GM18867 (cell line): ENCODE measurements at regions not wholly inside any gene's neighbourhood (a gene's known extent, or its start where the extent isn't known, plus 50 kb on each side); places are given as distances from the start of the nearest gene placed in this dataset.

Experiments used
- ATAC-seq: cut with Tn5 transposase; IDR thresholded peaks from one replicate; pipeline ENCODE4 v1.9.1; 2021; ENCODE audit warnings: mild to moderate bottlenecking, moderate library complexity; ENCODE audit not compliant: unreplicated experiment

GRCh38 chr7:132672200-132672990, 96.1 kb upstream of the PLXNA4 start:
- ATAC-seq, result no peak

- no peak for ATAC-seq
Measured at GRCh38 chr7:132666774-132667172, 90.5 kb upstream of the PLXNA4 start.

DNA sequence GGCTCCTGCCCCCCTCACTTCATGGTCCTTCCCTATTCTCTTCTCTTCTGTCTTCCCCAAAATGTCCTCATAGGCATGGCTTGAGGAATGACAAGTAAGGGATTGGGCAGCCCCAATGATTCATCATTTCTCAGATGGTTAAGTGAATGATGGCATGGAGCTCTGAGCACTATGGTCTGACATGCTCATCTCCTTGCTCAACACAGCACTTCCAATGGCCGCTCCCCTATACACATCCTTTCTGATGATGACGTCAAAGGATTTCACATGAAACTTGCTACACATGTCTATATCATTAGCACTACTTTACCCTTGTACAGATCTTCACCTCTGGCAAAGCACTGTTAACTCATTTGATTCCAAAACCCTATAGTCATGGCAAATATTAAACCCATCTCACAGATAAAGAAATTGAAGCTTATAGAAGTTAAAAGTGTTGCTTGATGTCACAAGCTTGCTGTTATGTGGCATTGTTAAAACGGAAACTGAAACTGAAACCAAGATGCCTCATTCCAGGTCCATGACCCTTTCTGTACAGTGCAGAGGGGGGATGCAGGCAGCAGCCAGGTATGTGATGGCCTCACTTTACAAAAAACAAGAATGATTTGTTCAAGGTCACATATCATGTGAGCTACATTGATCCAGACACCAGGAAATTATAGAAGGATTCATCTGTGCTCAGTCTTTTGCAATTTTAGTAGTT, 90.0 kb upstream of the PLXNA4 start:
- no peak for ATAC-seq

DNA sequence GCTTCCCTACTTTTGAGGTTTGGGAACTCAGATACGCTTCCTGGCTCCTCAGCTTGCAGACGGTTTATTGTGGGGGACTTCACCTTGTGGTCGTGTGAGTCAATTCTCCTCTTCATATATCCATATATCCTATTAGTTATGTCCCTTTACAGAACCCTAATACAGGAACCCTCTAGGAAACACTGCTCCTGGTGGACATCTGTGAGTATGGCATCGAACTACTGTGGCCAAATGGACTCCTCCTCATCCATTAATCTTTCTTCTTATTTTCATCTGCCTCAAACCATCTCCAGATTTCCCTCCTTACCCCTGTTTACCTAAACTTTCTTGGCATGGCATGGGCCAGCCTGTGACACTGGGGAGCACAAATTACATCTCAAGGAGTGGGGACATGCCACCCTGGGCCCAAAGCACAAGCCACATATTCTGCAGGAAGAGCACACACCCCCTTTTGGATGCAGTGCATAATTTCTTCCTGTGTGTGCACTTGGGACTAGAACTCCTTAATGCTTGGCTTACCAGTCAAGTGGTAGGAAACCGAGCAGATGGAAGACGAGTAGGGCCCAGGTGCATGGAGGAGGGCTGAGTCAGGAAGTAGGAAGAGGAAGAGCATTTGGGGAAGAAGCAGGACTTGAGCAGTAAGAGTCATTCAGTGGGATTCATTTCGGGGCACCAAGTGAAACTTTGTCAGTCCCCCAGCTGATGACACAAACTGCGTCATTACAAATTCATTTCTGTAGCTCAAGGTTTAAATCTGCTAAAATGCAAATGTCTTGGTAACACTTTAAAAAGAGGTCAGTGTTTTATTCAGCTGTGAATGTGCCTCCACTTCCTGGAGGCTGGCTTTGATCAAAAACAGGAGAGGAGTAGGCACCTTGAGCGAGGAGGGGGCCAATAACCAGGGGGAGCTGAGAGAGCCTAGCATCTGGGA, 80.8 kb upstream of the PLXNA4 start:
- ATAC-seq, result no peak

DNA sequence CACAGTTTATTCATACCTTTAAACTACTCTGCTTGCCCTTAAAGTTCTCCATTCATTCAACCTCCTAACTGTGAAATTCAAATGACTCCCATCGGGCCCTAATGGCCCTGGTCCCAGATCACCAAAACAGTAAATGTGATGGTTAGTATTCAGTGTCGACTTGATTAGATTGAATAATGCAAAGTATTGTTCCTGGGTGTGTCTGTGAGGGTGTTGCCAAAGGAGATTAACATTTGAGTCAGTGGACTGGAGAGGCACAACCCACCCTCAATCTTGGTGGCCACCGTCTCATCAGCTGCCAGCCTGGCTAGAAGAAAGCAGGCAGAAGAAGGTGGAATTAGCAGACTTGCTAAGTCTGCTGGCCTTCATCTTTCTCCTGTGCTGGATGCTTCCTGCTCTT, 80.1 kb upstream of the PLXNA4 start:
- no peak for ATAC-seq

GRCh38 chr7:132655131-132655727, 79.0 kb upstream of the PLXNA4 start:
- ATAC-seq, result no peak

DNA sequence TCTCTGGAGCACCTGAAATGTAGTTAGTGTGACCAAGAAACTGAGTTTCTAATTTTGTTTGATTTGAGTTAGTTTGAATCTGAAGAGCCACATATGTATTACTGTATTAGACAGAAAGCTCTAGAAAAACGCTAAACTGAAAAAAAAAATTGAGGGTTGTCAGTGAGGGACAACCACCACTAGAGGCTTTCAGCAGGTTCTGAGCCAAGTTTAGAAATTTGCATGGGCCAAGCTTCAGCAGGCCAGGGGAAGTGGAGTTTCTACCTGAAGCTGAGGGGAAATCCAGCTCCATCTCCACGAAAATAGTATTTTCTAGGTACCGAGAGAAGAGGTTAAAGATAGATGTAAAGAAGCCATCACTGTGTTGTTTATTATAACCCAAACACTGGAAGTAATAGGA, 77.9 kb upstream of the PLXNA4 start:
- peak; percentile 77 for ATAC-seq

DNA sequence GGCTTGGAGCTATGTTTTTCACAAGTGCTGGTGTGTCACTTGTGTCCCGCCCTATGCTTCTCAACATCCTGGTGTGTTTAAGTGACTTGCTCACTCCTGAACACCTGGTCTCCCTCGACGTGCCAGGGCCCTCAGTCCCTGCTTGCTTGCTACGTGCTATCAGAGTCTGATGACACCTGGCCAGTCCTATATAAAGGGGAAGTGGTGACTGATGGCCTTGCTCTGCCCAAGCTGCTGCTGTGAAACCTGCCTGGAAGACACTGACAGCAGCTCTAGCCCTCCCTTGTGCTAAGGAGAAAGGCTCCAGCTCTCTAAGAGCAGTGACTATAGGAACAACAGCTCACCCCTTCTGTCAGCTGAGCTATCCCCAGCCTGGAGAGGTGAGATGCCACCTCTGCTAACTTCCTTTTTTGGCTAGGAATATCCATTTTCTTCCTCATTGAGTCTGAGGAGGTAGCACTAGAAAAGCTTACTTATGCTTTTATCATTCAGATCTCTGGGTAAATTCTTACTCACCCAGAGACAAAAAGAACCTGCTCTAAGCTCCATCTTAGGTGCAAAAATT, 77.2 kb upstream of the PLXNA4 start:
- no peak for ATAC-seq

GRCh38 chr7:132652507-132652906, 76.2 kb upstream of the PLXNA4 start:
- no peak for ATAC-seq

GRCh38 chr7:132650498-132650897, 74.2 kb upstream of the PLXNA4 start:
- no peak for ATAC-seq

- ATAC-seq, result no peak
Measured at GRCh38 chr7:132647311-132647710, 71.0 kb upstream of the PLXNA4 start.

GRCh38 chr7:132646052-132646451, 69.8 kb upstream of the PLXNA4 start:
- no peak for ATAC-seq

DNA sequence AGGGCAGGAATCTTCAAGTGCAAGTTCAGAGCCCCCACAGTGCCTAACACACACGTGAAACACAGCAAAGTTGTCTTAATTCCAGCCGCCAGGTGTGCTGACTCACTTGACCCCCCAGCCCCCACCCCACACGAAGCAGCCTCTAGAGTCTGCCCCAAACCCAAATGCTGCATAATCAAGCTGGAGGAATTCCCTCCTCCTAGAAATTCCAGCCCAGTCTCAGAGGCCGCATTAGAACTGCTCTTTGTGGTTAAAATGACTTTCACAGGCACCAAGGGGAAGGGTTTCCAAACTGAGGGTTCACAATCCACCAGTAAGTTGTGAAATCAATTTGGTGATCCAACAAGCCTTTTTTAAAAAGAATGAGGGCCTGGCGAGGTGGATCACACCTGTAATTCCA, 67.0 kb upstream of the PLXNA4 start:
- ATAC-seq, result no peak

DNA sequence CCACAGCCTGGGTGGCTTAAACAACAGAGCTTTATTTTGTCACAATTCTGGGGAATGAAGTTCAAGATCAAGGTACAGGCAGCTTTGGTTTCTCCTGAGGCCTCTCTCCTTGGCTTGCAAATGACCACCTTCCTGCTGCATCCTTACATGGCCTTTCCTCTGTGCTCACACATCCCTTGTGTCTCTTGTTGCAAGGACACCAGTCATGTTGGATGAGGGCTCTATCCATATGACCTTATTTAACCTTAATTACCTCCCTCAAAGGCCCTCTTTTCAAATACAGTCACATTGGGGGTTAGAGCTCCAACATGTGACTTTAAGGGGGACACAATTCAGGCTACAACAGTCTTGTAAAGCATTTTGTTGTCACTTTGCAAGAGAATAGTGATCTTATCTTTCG, 65.0 kb upstream of the PLXNA4 start:
- no peak for ATAC-seq

DNA sequence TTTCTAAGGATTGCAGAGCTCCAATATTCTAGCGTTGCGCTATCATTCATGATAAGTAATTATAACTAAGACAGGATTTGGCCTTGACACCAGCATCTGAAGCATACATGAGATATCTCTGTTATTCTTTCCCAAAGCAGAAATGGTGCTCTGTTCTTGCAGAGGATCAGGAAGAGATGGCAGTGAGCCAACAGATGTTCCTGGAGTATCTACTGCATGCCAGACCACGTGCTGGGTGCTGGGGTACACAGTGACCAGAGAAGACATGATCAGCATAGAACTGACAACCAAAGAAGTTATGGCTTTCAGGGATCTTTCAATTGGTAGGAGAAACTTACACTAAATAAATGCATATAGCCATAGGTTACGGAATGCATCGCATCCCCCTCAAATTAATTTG, 63.7 kb upstream of the PLXNA4 start:
- ATAC-seq, result no peak

DNA sequence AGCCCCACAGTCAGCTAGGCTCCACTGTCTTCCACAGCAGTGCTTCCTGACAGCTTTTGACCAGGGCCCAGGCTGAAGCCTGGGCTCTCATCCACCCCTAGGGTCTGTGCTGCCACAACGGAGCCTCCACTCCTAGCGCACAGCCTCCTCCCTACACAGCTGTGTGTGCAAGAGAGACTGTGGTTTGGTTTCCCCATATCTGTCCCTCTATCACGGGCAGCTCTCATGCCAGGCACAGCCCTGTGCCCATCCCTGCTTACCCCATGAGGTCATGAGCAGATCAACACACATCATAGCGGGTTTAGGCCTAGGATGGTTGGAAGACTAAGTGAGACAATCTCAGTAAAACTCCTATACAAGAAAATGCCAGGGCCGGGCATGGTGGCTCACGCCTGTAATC, 61.7 kb upstream of the PLXNA4 start:
- no peak for ATAC-seq

DNA sequence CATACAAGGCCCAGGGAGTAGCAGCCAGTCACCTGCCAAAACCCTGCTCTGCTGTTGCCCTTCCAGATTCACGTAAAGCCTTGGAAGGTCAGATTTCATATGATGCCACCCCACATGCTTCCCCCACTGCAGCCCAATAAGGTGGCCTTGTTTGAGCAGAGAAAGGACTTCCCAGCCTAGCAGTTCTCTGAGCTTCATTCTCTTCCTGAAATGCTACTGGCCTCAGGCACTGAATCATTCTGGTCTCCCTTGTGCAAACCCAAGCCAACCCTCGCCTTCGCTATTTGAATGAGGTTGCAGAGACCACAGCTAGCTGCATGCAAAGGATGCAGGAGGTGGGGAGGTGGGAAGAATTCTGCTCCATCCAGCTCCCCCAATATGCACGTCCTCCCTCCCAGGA, 60.3 kb upstream of the PLXNA4 start:
- no peak for ATAC-seq

GRCh38 chr7:132635127-132635526, 58.9 kb upstream of the PLXNA4 start:
- ATAC-seq, result no peak

DNA sequence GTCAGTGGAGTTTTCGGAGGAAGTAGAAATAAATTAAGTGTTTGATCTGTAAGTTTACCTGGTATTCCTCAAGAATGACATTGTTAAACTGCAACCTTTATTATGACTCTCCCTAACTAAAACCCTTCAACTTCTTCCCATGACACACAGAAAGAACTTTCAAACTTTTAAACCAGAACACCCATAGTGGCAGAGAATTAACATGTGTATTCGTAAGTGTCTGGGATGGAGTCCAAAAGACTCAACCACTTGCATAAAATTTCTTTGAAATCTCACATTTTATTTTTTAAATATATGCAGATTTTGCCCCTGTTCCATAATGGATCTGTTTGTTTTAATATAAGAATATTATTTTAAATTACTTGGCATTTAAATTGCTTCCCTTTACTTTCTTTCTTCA, 54.6 kb upstream of the PLXNA4 start:
- no peak for ATAC-seq
